ENCODE measurements at regions not wholly inside any gene's neighbourhood (a gene's known extent, or its start where the extent isn't known, plus 50 kb on each side); places are given as distances from the start of the nearest gene placed in this dataset.

DNA sequence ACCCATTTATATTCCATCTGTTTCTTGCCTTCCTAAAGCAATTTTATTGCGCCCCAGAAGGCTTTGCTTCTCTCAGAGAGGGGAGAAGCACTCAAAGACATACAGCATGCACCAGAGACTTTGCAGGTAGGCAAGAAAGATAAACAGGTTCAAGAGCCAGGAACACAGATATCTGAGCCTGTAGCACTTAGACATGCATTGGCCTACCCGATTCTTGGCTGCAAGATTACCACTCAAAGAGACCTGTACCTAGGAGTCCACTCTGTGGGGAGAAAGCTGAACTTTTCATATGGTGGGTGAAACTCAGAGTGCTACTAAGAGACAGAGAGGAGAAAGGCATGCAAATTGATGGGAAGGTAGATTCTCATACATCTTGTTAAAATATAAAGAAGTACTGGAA lies 609.4 kb upstream of the PKN2 start:
- no peak for DNase-seq

DNA sequence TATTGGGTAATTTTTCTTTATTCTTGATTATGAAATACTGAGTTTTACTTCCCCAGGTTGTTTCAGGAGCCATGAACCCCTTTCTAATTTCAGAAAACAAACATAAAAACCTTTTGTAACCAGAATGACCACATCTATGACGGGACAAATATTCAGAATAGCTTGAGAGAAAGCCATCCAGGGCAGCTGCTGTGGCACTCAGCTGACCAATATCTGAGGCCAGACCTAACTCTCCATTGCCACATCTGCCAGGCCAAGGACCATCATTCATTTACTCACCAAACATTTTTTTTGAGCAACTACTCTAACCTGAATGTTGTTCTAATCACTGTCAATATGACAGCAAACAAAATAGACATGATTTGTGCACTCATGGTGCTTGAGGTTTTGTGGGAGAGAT lies 608.3 kb upstream of the PKN2 start:
- DNase-seq, result no peak

DNA sequence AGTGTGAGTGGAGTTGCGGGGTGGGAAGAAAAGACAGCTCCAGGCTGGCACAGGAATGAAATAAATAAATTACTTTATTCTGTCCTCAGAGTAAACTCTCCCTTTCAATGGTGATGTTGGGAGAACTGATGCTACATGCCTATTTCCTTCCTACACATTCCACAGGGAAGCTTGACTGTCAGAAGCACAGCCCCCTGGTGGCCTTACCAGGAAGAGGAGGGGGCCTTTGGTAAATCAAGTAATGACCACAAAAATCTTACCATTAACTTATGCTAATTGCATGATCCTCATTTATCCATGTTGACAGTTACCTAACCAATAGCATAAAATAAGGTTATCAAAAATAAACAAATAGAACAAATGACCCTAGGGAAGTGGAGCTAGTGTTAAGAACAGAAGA lies 605.0 kb upstream of the PKN2 start:
- no peak for DNase-seq

DNA sequence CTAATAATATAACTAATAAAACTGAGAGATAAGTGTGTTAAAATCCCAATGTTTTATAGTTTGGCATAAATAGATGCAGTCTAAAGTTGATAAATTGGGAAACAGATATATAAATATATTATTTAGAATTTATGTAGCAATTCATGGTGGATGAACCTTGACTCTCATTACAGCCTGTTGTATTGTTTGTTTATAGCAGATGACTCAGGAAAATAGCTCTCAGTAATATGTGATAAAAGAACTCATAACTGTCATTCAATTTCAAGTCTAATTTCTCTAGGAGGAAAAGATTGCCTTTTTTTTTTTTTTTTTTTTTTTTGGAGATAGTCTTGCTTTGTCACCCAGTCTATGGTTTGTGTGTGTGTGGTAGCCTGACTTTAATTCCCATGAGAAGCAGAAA lies 603.2 kb upstream of the PKN2 start:
- no peak for DNase-seq

DNA sequence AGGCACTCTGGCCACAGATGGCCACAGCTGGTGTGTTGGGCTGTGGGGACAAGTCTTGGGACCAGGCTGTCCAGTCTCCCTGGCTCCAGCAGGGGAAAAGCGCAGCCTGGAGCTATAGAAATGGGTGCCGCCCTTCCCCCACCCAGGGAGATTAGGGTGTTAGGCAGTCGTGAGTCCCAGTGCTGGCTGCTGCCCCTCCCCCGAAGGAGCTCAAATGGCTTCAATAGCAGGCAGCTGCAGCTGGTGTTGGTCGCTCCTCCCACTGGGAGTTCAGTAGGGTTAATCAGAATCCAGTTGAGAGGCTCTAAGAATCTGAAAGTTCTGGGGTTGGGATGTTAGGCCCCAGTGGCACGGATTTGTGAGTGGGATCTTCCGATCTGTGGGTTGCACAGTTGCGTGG lies 595.6 kb upstream of the PKN2 start:
- DNase-seq, result no peak

DNA sequence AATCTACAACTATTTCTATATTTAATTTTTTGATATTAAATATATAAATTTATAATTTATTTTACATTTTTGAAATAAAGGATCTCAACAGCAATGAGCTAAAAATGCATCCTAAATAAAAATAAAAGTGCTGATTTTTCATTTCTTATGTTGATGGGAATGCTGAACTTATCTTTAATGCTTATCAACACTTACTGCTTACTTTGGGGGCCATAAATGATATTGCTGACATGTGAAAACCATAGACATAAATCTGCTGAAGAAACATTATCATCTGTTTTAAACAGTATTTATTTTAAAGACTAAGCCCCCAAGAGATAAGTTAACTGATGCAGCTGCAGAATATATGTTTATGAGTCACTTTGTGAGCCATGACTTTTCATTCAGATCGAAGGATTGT lies 594.1 kb upstream of the PKN2 start:
- DNase-seq, result no peak

DNA sequence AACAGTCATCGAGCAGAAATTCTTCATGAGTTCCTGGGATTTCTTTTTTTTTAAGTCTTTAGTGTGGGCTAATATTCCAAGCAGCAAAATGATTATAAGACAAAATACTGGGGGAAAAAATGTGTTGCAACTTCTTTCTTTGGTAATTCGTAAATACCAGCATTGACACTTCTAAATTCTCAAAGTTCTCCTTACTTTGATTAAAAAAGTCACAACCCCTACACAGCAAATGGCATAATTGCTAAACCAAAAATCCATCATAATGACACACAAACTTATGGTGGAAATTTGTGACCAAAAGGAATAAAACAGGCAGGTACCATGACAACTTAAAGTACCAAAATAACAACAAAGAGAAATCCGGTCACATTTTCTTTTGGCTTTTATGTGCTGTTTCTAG lies 585.2 kb upstream of the PKN2 start:
- no peak for DNase-seq

DNA sequence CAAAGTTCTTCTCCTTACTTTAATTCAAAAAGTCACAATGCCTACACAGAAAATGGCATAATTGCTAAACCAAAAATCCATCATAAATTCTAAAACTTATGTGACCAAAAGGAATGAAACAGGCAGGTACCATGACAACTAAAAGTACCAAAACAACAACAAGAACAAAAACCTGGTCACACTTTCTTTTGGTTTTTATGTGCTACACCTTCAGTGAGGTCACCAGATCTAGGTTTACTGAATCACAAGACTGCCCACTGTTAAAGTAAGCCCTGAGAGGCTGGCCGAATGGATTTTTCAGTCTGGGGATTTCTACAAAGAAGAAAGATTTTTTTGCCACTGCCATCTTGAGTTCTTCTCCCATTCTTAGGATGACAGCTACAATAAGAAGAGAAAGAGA lies 583.0 kb upstream of the PKN2 start:
- DNase-seq, result no peak

DNA sequence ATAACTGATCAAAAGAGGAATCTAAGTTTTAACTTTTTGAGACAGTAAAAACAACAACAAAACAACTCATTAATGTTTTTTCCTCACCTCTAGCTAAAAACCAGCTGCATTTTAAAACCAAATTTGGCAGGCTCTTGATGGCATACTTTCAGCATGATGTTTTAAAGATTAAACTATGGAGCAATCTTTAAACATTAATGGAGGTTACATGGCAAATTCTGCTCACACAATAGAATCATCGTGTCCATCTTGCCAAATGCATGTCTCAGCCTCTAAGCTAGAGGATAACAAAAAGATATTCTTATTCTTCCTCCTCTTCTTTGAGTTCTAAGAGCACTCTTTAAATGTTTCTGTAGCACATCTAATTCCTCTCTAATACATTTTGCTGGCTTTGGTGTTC lies 579.8 kb upstream of the PKN2 start:
- DNase-seq, result no peak

DNA sequence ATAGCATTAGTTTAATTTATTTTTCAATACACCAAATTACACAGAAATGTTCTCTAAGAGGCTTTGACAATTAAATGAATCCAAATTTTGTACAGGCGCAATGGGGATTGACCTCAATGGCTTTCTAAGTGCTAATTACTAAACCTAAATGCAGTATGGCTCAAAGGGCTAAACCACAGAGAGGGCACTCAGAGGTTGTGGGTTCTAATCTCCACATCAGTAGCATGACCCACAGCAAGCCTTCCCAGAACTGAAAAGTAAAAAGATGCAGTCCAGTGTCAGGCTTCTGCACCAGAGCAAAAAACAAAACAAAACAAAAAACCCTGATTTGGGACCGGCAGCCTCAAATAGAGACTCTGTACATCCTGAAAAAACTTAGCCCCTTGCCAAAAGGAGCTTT lies 579.2 kb upstream of the PKN2 start:
- DNase-seq, result no peak

DNA sequence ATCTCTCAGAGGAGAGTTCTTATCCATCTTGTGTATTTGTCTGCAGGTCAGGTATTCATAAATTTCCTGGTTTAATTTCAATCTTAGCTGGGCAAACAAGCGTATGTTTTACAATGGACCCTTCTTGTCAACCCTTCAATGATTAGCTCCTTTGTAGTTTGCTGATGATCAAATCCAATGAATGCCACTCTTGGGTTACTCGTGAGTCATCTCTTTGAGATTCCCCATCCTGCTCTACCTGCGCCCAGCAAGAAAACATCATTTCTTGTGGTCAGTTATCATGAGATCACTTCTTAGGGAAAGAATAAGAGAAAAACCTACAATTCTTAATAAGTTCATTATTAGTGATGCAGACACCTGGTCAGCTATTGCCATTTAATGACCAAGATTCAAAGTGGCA lies 572.3 kb upstream of the PKN2 start:
- DNase-seq, result no peak

DNA sequence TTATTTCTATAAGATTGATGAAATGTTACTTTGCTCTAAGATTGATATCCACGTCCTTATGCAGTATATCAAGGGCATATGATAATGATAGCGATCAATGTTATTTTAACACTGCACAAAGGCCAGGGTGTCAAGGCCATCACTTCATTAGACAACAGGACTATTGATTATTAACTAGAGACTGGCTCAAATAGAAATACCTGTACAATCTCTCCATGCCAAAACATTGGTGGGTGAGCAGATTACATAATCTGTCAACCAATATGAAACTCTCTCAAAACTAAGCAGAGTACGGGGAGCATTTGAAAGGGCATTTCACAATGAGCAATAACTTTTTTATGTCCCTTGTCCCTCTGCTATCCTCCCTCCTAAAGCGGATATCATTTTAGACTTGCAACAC lies 566.5 kb upstream of the PKN2 start:
- DNase-seq, result no peak

DNA sequence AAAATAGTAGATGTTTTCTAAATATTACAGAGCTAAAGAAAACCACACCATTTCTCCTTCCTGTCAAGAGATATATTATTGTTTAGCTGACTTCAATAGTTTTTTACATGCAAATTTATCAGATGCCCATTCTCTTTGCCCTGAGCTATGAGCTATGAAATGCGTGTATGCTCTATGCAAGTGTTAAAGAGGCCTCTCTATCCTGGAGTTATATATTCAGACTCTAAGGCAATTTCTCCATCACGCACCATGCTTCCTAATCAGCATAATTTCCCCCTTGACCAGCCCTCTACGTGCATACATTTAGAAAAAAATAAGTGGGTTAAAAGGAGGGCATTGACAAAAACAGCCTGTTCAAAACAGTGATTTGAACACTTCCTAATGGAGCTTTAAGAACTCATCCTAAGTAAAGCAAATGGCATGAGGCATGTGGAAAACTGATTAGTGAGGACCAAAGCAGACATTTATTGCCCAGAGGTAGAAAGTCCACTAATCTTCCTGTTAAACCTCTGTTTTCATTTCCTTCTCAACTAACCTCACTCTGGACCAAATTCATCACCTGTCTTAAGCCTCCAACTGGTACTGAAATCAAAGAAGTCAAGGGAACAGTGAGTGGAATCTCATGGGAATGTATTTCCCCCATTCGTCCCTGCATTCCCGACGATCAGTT lies 565.8 kb upstream of the PKN2 start:
- no peak for DNase-seq

DNA sequence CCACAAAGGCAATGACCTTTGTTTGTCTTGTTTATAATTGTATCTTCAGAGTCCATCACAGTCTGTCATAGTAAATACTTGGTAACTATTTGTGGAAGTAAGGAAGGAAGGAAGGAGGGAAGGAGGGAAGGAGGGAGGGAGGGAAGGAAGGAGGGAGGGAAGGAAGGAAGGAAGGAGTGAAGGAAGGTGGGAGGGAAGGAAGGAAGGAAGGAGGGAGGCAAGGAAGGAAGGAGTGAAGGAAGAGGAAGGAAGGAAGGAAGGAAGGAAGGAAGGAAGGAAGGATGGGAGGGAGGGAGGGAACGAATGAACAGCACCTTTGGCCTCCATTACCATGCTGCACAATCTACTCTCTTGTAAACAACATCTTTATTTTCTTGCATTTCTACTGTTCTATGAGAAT lies 559.5 kb upstream of the PKN2 start:
- no peak for DNase-seq

DNA sequence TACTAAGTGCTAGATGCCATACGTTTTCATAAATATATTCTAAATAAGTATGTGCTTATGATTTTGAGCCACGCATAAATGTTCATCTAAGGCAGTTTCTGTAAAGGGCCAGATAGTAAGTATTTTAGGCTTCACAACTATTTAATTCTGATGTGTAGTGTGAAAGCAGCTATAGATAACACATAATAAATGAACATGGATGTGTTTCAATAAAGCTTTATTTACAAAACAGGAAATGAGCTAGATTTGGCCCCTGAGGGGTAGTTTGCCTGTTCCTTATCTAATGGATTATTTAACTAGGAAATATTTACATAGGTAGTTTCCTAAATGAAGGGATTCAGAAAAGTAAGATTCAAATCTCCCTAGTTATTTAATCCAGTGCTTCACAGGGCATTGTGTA lies 557.6 kb upstream of the PKN2 start:
- DNase-seq, result no peak

DNA sequence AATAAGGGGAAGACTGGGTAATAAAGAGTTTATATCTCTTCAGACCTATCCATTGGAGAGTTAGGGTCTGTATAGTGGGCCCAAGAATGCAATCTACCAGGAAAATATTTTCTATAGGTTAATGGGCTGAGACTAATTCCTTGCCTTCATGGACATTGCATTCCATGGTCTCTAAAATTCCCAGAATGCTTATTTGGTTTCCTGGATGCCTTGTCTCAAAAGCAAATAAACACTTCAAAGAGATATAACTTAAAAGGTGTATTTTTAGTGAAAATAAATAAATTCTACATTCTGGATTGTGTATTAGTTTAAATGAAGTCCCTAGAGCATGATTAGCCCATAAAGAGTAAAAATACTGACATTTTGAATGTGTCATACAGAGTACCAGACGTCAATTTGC lies 550.1 kb upstream of the PKN2 start:
- no peak for DNase-seq

DNA sequence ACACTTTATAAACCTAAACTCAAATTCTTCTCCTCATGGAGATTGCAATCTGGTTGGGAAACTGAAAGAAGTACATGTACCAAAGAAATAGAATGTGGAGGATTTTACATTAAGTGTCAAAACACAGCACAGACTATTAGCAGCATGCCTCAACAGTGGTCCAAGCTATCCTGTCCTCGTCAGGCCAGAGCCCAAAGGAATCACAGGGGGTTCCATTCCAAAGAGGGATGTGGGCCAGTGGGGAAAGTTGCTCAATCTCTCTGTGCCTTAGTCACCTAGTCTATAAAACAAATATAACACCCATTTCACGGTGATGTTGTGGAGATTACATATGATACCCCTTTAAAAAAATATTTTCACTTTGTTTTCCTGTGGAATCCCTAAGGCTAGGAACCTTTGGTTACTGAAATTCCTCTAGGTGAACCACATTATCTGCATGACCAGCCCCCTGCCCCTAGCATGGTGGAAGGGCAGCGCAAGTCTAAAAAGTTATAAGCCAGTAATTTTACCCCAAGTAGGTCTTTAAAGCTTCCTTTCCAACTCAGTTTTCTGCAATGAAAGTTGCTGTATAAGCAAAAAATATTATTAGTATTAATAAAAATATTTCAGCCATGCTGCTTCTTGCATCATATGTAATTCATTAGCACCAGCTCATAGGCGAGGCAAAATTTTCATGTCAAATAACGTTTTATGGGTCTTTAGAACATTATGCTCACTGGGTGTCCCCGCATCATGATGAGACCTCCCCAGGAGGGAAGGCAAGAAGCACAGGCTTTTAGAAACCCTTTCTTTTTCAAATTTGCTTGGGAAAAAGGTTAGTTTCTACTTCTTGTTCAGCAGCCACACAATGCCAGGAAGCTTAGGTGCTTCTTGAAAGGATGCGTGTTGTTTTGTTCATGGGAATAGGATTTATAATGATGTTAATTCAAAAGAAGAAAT lies 548.8 kb upstream of the PKN2 start:
- DNase-seq, result no peak

DNA sequence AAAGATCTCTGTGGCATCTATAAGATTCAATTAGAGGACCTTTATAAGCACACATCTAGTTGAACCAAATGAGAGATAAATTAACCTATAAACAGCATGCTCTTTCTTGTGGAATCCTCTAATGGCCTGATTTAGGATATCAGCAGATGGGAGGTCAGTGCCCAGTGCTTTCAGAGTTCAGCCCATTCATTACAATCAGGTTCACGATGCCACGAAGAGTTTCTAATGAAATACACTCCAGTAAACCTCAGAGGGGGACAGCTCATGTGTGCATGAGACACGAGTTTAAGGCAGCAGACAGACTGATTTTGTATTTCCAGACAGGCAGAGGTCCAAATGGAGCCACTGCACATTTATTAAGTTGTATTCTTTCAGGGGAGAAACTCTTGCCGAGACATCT lies 544.4 kb upstream of the PKN2 start:
- no peak for DNase-seq

DNA sequence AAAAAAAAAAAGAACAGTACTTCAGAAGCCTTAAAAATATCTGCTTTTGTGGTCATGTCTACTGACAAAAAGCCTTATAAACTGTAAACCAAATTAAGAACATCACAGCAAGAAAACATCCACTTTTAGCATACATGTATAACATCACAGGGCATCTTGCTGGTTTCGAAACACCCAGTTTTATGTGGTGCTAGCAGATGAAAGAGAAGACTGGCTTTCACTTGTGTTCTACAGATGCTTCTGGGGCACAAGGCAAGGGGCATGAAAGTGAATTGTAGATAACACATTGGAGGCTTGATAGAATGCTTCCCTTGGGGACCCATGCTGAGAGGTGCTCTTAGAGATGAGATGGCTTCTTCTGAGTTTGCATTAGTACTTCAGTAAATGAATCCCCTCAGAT lies 543.7 kb upstream of the PKN2 start:
- DNase-seq, result no peak

DNA sequence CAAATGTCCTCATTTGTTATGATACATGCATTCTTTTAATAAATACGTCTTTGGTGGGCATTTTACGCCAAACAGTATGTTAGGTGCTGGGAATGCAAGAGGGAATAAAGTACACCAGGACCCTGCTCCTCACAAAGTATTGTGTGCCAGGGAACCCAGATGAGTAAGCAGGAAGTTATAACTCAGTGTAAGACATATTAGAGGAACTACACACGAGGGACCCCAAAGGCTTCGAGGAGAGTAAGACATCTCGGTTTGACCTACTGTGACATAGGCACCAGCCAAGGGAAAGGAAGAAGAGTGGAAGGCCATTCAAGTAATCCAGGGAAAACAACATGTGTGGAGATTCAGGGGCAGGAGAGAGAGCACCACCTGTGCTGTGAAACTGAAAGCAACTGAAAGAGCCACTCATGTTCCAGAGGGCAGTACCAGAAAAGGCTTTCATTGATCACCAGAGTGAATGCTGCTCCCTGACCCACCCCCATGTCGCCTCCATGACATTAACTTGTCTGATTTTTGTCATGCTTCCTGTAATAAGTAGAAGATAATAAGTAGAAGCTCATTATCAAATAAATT lies 542.5 kb upstream of the PKN2 start:
- DNase-seq, result no peak

DNA sequence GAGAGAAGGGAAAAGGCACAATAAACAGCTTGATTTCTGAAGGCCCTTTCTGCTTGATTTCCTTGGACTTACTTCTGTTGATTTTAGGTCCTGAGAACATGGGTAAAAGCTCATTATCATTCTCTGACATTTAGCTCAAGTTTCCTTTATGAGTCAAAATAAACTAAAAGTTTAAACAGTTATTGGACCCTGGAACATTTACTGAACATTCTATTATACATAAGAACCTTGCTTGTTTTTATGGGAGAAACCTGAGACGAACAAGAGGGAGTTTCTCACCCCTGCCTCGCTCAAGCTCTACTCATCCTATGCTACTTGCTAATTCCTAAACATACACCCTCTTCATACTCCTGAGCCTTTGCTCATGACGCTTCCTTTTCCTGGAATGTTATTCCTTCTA lies 538.3 kb upstream of the PKN2 start:
- DNase-seq, result no peak

DNA sequence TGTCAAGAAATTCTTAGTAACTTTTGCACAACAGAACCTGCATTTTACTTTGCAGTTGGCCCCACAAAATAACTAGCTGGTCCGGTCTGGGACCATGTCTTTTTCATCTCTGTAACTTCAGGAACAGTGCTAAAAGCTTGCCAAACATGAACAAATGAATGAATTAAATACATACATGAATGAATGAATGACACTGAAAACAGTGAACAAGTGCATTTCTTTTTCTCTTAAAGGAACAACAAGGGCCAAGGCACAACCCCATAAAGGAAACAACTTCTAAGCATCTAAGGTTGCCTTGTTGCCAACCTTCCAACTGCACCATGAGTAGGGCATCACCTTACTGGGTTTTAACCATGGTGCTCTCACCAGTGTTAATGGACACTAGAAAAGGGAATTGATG lies 534.4 kb upstream of the PKN2 start:
- DNase-seq, result no peak

DNA sequence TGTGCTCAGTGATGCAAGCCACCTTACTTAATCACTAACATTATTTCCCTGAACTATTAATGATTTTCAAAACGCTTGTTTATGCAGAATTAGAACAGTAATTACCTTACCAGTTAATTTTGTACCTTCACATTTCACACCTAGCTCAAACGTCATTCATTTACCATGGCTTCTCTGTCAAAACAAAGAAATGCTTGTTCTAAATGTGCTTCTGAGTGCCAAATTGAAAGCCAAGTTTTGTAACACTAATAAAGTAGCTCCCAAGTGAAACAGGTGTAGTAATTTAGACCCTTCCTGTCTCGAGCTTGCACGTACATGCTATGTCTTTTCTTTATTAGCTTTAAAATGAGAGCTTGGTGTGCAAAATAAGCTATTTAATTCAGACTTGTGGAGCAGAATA lies 533.7 kb upstream of the PKN2 start:
- no peak for DNase-seq

DNA sequence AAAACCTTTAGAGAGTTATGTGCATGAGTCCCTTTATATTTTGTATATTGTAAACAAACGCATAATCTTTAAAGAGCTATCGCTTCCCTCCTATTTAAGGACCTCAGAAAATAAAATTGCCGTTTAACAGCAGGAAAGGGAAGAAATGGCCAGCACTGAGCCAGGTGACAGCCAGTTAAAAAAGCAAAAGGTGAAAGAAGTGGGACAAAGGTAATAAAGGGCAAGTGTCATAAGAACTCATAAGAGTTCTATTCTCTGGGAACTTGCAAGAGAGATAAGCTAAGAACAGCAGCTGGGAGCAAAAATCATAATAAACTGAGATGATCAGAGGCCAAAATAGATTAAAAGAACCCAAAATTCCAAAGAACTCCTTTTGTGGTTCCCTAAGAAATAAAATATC lies 520.9 kb upstream of the PKN2 start:
- DNase-seq, result no peak
